Nephron (organoid): ENCODE measurements at regions not wholly inside any gene's neighbourhood (a gene's known extent, or its start where the extent isn't known, plus 50 kb on each side); places are given as distances from the start of the nearest gene placed in this dataset.
A peak's percentile ranks its signal among the peaks of the same experiment; 100 is the strongest.

Experiments used
- H3K27ac Mint-ChIP-seq, 3 experiments: 2 replicates each; pipeline ENCODE4 v1.8.0; 2020; ENCODE audit warnings: mixed read lengths in 3 of 3, mild to moderate bottlenecking in 2 of 3, moderate library complexity in 1 of 3
- H3K27me3 Mint-ChIP-seq: 2 replicates; pipeline ENCODE4 v1.8.0; 2021; ENCODE audit warnings: low read depth, mild to moderate bottlenecking, moderate library complexity, mixed read lengths
- H3K36me3 Mint-ChIP-seq: 2 replicates; pipeline ENCODE4 v1.8.0; 2020; ENCODE audit warnings: low read depth, mixed read lengths
- H3K4me1 Mint-ChIP-seq: 2 replicates; pipeline ENCODE4 v1.8.0; 2020; ENCODE audit warnings: mixed read lengths
- H3K4me3 Mint-ChIP-seq, 3 experiments: 2 replicates each; pipeline ENCODE4 v1.8.0; 2020; ENCODE audit warnings: mild to moderate bottlenecking in 3 of 3, mixed read lengths in 3 of 3, moderate library complexity in 2 of 3
- H3K9me3 Mint-ChIP-seq: 2 replicates; pipeline ENCODE4 v1.8.0; 2020; ENCODE audit warnings: mixed read lengths
- TF ChIP-seq, protein P1 (sequence below), 3 experiments: fragments of 200-600 bp; sonication (generic); IDR thresholded peaks; one replicate each; pipeline ENCODE4 v1.5.0; 2021; ENCODE audit warnings: antibody characterized with exemption in 3 of 3; ENCODE audit not compliant: unreplicated experiment in 3 of 3

DNA sequence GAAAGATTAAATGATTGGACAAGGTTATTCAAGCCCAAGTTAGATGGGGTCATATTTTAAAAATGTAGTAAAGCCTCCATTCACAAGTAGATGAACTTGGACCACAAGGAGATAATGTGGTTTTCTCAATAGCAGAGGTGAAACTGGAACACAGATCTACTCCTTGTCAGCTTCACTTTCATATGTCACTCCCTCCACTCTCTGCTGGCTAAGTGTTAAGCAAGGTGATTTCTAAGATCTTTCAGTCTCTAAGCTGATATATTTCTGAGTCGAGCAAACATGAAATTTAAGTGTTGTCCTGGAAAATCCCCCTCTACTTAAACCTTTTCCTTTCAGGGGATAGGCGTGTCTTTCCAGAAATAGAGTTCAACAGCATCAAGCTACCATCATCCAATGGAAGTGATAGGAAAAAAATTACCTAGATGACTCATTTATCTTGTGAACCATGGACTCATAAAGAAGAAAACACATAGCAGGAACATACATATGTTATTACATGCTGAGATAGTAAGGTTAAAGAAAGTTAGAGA lies 275.0 kb downstream of the PTEN start:
- no peak overlapping the region for H3K4me3 Mint-ChIP-seq
- H3K27me3 Mint-ChIP-seq = no peaks in the 10 kb centered on the region
- H3K36me3 Mint-ChIP-seq = no peaks in the 10 kb centered on the region
- no peaks in the 10 kb centered on the region for H3K4me1 Mint-ChIP-seq
- TF ChIP-seq, protein P1, sequence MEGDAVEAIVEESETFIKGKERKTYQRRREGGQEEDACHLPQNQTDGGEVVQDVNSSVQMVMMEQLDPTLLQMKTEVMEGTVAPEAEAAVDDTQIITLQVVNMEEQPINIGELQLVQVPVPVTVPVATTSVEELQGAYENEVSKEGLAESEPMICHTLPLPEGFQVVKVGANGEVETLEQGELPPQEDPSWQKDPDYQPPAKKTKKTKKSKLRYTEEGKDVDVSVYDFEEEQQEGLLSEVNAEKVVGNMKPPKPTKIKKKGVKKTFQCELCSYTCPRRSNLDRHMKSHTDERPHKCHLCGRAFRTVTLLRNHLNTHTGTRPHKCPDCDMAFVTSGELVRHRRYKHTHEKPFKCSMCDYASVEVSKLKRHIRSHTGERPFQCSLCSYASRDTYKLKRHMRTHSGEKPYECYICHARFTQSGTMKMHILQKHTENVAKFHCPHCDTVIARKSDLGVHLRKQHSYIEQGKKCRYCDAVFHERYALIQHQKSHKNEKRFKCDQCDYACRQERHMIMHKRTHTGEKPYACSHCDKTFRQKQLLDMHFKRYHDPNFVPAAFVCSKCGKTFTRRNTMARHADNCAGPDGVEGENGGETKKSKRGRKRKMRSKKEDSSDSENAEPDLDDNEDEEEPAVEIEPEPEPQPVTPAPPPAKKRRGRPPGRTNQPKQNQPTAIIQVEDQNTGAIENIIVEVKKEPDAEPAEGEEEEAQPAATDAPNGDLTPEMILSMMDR (IDR thresholded peaks at IDR 0.05; ENCODE audit: unreplicated experiment in 3 of 3) = no peak
- no peak overlapping the region for H3K27ac Mint-ChIP-seq
- H3K9me3 Mint-ChIP-seq = no peaks in the 10 kb centered on the region

DNA sequence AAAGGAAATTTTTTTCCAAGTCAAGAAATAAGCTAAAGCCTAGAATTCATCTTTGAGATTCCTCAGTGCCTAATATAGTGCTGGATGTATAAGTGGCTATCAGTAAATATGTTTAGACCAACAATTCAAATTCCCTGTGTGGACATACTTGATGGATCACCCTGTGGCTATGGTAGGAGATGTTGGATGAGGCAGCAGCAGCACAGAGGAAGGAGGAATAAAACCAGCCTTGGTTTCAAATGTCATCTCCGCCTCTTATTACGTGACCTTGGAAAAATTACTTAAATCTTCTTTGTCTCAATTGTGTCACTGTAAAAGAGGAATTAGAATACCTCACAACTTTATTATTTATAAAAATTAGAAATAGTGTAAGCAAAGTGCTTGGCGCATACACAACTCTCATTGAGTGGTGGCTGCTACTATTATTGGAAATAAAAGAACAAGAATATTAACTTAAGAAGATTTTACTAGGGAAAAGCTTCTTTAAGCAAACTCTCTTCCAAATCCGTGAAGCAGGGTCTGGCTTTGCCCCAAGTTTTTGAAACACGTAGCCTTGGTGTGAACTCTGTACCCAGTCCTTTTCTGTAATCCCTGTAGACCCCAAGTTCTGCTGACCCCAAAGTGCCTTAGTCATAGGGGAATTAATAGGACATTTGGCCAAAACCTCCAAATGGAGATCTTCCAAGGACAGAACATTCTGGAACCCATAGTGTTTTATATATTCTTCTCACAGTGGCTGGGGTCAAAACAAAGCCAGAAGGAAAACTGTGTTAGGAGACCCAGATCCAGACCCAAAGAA lies 283.8 kb downstream of the PTEN start:
- TF ChIP-seq, protein P1 (IDR thresholded peaks at IDR 0.05; ENCODE audit: unreplicated experiment in 3 of 3) = no peak

DNA sequence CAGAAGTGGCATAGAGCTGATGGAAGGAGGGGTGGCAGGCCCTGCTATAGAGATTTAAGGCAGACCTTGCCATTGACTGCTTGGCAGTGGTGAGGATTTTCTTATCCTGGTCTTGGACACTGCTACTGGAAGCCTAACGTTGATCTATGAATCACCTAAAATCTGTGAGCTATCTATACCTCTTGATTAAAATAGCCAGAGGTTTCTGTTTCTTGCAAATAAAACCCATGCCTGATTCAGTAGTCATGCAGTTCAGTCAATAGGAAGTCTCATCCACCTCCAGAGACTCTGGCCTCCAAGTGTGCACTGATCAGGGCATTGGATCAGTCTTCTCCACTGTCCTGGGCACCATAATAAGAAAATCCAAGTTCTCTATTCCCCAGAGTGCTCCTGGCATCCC lies 286.5 kb downstream of the PTEN start:
- H3K27me3 Mint-ChIP-seq = peaks cover 3% of the 10 kb centered on the region
- no peaks in the 10 kb centered on the region for H3K9me3 Mint-ChIP-seq
- no peaks in the 10 kb centered on the region for H3K36me3 Mint-ChIP-seq
- H3K4me1 Mint-ChIP-seq = peaks cover 12% of the 10 kb centered on the region
- TF ChIP-seq, protein P1 (IDR thresholded peaks at IDR 0.05; ENCODE audit: unreplicated experiment in 3 of 3) = no peak
- H3K4me3 Mint-ChIP-seq = no peak overlapping the region
- no peak overlapping the region for H3K27ac Mint-ChIP-seq

More for the DNA sequence above, 283.8 kb downstream of the PTEN start:
- peak overlapping the region in 1 of 3 experiments; percentile 48 for H3K27ac Mint-ChIP-seq
- H3K9me3 Mint-ChIP-seq = no peaks in the 10 kb centered on the region
- peaks cover 12% of the 10 kb centered on the region for H3K4me1 Mint-ChIP-seq
- H3K4me3 Mint-ChIP-seq = no peak overlapping the region
- no peaks in the 10 kb centered on the region for H3K36me3 Mint-ChIP-seq
- no peaks in the 10 kb centered on the region for H3K27me3 Mint-ChIP-seq

DNA sequence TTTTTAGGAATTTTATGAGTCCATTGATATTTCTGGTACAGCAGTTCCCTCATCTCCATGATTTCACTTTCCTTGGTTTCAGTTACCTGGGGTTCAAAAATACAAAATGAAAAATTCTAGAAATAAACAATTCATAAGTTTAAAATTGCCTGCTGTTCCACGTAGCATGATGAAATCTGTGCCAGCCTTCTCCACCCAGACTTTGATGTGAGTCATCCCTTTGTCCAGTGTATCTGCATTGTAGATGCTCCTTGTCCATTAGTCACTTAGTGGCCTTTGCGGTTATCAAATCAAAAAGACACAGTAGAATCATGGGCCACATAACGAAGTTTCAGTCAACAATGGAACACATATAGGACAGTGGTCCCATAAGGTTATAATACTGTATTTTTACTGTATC lies 286.9 kb downstream of the PTEN start:
- H3K9me3 Mint-ChIP-seq = no peaks in the 10 kb centered on the region
- H3K36me3 Mint-ChIP-seq = no peaks in the 10 kb centered on the region
- TF ChIP-seq, protein P1 (IDR thresholded peaks at IDR 0.05; ENCODE audit: unreplicated experiment in 3 of 3) = no peak
- H3K27ac Mint-ChIP-seq = no peak overlapping the region
- H3K4me3 Mint-ChIP-seq = no peak overlapping the region
- peaks cover 12% of the 10 kb centered on the region for H3K4me1 Mint-ChIP-seq
- H3K27me3 Mint-ChIP-seq = peaks cover 3% of the 10 kb centered on the region

DNA sequence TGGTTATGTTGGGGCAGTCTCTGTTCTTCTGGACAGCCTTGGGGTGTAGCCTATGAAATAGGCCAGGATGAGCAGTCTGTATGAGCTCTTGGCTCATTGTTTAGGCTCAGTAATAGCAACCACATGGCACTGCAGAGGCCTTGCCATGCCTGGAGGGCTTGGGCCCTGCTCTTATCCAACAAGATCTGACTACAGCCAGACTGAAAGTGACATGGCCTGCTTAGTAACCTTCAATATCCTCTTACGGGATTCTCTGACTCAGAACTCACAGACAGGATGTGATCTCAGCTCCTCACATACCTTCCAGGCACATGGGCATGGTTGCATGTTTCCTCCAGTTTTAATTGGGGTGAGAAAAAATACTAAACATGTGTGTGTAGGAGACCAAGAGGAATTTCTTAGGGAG lies 289.3 kb downstream of the PTEN start:
- Mint-ChIP-seq H3K9me3 (no peaks in the 10 kb centered on the region), H3K27me3 (peaks cover 3% of the 10 kb centered on the region), H3K27ac (no peak overlapping the region), H3K36me3 (no peaks in the 10 kb centered on the region), H3K4me3 (no peak overlapping the region), H3K4me1 (peaks cover 10% of the 10 kb centered on the region)
- TF ChIP-seq, protein P1 (IDR thresholded peaks at IDR 0.05; ENCODE audit: unreplicated experiment in 3 of 3) = no peak
